Aorta (tissue), 5 donors: ENCODE measurements at regions not wholly inside any gene's neighbourhood (a gene's known extent, or its start where the extent isn't known, plus 50 kb on each side); places are given as distances from the start of the nearest gene placed in this dataset.

Experiments
- ATAC-seq: fragments of 200-7000 bp; cut with Tn5 transposase; one replicate; pipeline ENCODE4 v1.9.1; 2022; ENCODE audit warnings: moderate library complexity; ENCODE audit not compliant: low FRiP score
- DNase-seq, 2 donors: peaks; one replicate each; pipeline ENCODE4 v3.0.0-alpha.2; 2020
- H3K27ac ChIP-seq, 2 donors: one replicate each; pipeline ENCODE4 v1.5.1; 2013; ENCODE audit warnings: low read length in 2 of 2, mild to moderate bottlenecking in 2 of 2, moderate library complexity in 2 of 2, control low read depth in 1 of 2, inconsistent platforms in 1 of 2, low read depth in 1 of 2
- H3K27me3 ChIP-seq, 2 donors: one replicate each; pipeline ENCODE4 v1.6.1; 2013; ENCODE audit warnings: control low read depth in 1 of 2, low read length in 1 of 2, mild to moderate bottlenecking in 1 of 2, moderate library complexity in 1 of 2; ENCODE audit not compliant: insufficient read depth in 2 of 2, control insufficient read depth in 1 of 2
- H3K36me3 ChIP-seq, 2 donors: one replicate each; pipeline ENCODE4 v1.6.1; 2013; ENCODE audit warnings: control low read depth in 1 of 2, low read length in 1 of 2, mild to moderate bottlenecking in 1 of 2; ENCODE audit not compliant: insufficient read depth in 2 of 2, control insufficient read depth in 1 of 2
- H3K4me1 ChIP-seq, 2 donors: one replicate each; pipeline ENCODE4 v1.6.1; 2013; ENCODE audit warnings: low read length in 2 of 2, control low read depth in 1 of 2, mild to moderate bottlenecking in 1 of 2, moderate library complexity in 1 of 2; ENCODE audit not compliant: insufficient read depth in 2 of 2, control insufficient read depth in 1 of 2
- H3K4me3 ChIP-seq, 2 donors: one replicate each; pipeline ENCODE4 v1.5.1; 2013; ENCODE audit warnings: low read length in 2 of 2, control low read depth in 1 of 2, mild to moderate bottlenecking in 1 of 2
- H3K9me3 ChIP-seq: one replicate; pipeline ENCODE4 v1.6.1; 2013; ENCODE audit warnings: mild to moderate bottlenecking, low read length; ENCODE audit not compliant: control insufficient read depth
- WGBS, 2 donors: extraction: QIAGEN DNeasy Blood & Tissue Kit; methylation state at CpG; one replicate each; pipeline ENCODE4 v1.1.7; 2013; 5-methylcytosine and 5-hydroxymethylcytosine counted together
- intact Hi-C, 2 donors: fragments of 100-400 bp; cut with DNase I; formaldehyde crosslinking; loops; one replicate each; pipeline versions ENCODE4 v1.14.2 to v1.15.0; 2022
- donor health status: healthy with polysubstance abuse.
- donor health status: Bipolar disorder and iron deficiency.
- donor health status: DM: no; HTN: no; CAD: no.
- donor health status: DM: no; HTN: no; CAD: no.
- donor health status: DM: yes; HTN: yes; CAD: no.

DNA sequence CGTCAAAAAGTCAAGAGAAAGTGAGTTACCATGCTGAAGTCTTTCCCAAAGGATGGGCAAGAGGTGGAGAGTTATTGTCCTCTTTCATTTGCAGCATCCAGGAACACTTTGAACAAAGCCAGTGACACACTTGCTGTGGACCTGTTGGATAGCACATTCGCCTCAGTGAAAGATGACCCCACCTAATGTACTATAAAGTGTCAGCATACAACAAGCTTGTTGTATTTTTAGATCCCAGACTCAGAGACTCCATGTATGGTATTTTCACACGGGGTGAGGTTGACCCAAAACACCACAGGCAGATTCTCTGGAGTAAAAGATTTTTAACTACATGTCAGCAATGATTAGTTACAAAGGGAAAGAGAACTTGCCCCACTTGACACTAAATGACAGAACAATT is 273.8 kb downstream of the PTBP2 start:
- Histone ChIP-seq H3K4me1 (no peaks in the 10 kb centered on the region), H3K36me3 (no peaks in the 10 kb centered on the region), H3K4me3 (no peak overlapping the region), H3K27ac (no peak overlapping the region), H3K27me3 (no peaks in the 10 kb centered on the region), H3K9me3 (no peaks in the 10 kb centered on the region)
- no peak for ATAC-seq
- WGBS, 2 donors: 56 to 67% methylated on average over 3 of the region's 3 CpGs
- no peak for DNase-seq
- intact Hi-C loops: no loop called here

DNA sequence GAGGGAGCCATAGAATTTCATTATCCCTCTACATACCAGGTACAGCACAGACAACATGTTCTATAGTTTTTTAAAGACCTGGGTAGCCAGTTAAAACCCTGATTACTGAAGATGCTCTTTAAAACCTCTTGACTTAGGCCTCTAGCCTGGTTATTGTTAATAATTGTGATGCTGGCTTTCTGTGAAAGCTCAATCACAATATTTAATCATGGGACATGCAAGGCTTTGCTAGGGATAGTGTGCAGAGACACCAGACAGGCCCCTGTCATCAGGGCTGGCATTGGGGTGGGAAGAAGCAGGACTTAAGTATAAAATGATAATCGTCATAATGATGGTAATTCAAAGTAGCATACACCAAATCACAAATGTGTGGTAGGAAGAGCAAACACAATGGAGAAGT is 274.4 kb downstream of the PTBP2 start:
- Histone ChIP-seq H3K36me3 (no peaks in the 10 kb centered on the region), H3K9me3 (no peaks in the 10 kb centered on the region), H3K27me3 (no peaks in the 10 kb centered on the region), H3K27ac (no peak overlapping the region), H3K4me1 (no peaks in the 10 kb centered on the region), H3K4me3 (no peak overlapping the region)
- no peak for ATAC-seq
- WGBS, 2 donors: 85 to 92% methylated on average over 1 of the region's 1 CpG
- no peak for DNase-seq
- intact Hi-C loops: no loop called here

DNA sequence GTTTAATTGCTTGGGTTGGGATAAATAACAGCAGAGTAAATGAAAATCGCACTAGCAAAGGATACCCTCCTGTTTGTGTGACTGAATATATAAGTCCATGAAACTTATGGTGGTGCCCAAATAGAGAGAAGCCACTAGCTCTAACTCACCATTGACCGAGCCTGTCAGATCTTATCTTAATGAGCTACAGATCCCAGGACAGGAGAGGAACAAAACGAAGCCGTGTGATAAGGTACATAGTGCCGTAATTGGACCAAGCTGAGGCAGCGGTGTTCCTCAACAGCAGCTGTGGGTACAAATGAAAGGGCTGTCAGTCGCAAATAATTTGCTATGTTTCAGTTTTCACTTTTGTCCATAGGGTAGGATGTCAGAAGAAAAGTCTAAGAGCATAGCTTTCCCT is 276.1 kb downstream of the PTBP2 start:
- 81 to 84% methylated on average over 7 of the region's 7 CpGs for WGBS, 2 donors
- ATAC-seq: no peak
- intact Hi-C loops: no loop called here

DNA sequence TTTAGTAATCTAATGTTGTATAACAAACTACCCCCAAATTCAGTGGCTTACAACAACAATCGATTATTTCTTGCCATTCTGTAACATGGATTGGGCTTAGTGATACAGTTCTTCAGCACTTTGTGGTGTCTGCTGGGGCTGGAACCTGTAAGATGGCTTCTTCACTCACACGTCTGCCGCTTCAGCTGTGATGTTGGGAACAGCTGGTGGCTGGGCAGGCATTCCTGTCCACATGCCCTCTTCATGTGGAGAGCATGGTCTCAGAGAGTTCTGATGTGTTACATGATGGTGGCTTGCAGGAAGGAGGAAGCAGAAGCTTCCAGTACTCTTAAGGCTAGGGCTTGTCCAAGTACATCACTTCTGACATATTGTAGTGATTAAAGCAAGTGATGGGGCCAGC is 276.9 kb downstream of the PTBP2 start:
- Histone ChIP-seq H3K9me3 (no peaks in the 10 kb centered on the region), H3K4me3 (no peak overlapping the region), H3K36me3 (no peaks in the 10 kb centered on the region), H3K27ac (no peak overlapping the region), H3K4me1 (no peaks in the 10 kb centered on the region), H3K27me3 (no peaks in the 10 kb centered on the region)
- DNase-seq (no peak), ATAC-seq (no peak)
- 95 to 97% methylated on average over 3 of the region's 3 CpGs for WGBS, 2 donors
- intact Hi-C loops: no loop called here

More for the DNA sequence above, 276.1 kb downstream of the PTBP2 start:
- no peak overlapping the region for H3K27ac ChIP-seq
- H3K9me3 ChIP-seq: no peaks in the 10 kb centered on the region
- no peak overlapping the region for H3K4me3 ChIP-seq
- no peak for DNase-seq
- no peaks in the 10 kb centered on the region for H3K36me3 ChIP-seq
- H3K27me3 ChIP-seq: no peaks in the 10 kb centered on the region
- H3K4me1 ChIP-seq: no peaks in the 10 kb centered on the region

- Histone ChIP-seq H3K36me3 (no peaks in the 10 kb centered on the region), H3K9me3 (no peaks in the 10 kb centered on the region), H3K27me3 (no peaks in the 10 kb centered on the region), H3K27ac (no peak overlapping the region), H3K4me1 (no peaks in the 10 kb centered on the region), H3K4me3 (no peak overlapping the region)
- intact Hi-C loops: no loop called here
- DNase-seq (no peak), ATAC-seq (no peak)
- WGBS, 2 donors: 94 to 97% methylated on average over 2 of the region's 2 CpGs
Measured at GRCh38 chr1:96999191-96999590, 277.6 kb downstream of the PTBP2 start.

DNA sequence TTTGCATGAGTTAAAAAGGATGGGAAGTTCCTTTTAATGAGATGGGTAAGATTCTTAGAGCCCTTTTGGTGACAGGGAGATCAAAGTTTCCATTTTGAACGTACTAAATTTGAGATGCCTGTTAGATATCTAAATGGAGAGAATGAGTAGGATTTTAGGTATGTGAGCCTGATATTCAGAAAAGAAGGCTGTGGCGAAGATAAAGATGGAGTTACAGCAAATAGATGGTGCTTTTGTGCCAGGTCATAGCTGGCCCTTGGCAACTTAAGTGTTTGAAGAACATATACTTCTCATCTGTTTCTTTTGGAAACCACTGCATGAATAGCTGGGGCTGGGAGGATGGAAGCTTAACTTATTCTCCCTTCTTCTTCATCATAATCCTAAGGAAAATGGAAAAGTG is 282.5 kb downstream of the PTBP2 start:
- WGBS, 2 donors: 10 to 21% methylated on average over 2 of the region's 2 CpGs
- no peak for ATAC-seq
- intact Hi-C loops: no loop called here

GRCh38 chr1:97004743-97005142 is 283.2 kb downstream of the PTBP2 start:
- intact Hi-C loops: no loop called here
- Histone ChIP-seq H3K4me1 (peaks cover 0 to 3% of the 10 kb centered on the region in 2 donors), H3K4me3 (no peak overlapping the region), H3K27ac (no peak overlapping the region), H3K36me3 (no peaks in the 10 kb centered on the region), H3K27me3 (no peaks in the 10 kb centered on the region), H3K9me3 (no peaks in the 10 kb centered on the region)
- no peak for ATAC-seq
- DNase-seq: no peak
- WGBS, 2 donors: 97% methylated on average over 4 of the region's 4 CpGs

More for the DNA sequence above, 282.5 kb downstream of the PTBP2 start:
- H3K27ac ChIP-seq: no peak overlapping the region
- H3K27me3 ChIP-seq: no peaks in the 10 kb centered on the region
- no peak overlapping the region for H3K4me3 ChIP-seq
- H3K9me3 ChIP-seq: no peaks in the 10 kb centered on the region
- H3K4me1 ChIP-seq: peaks cover 0 to 3% of the 10 kb centered on the region in 2 donors
- H3K36me3 ChIP-seq: no peaks in the 10 kb centered on the region
- no peak for DNase-seq

GRCh38 chr1:97006044-97006661 is 284.6 kb downstream of the PTBP2 start:
- no peak for ATAC-seq

DNA sequence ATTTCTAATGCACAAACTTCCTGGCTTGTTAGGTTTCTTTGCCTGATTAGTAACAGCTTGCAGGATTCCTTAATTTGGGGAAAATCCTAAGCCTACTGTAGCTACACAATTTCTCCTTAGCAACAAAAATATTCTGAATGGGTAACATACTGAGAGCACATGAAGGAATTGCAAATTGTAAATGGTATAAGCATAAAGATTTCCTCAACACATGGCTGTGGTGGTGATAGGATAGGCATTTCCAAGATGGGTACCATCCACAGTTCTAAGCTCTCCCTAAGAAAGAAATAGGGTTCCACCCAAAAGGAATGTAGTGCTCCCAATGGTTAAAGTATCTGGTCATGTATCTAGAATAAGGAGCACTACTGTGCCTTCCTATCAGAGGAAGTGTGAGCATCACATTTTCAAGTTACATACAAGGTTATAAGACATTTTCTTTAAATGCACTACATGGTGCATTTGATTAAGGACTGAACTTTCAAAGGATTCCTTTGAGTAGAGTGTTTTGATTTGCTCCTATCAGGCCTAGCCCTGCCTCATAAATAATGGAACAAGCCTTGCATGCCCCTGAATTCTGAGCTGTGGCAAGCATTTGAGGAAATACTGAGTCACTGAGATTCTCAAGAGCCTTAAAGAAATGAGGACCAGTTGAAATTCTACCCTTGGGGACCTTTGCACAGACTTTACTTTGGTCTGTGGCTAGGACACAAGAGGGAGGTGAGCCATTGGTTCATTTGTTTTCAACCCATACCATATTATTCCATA is 286.4 kb downstream of the PTBP2 start:
- Histone ChIP-seq H3K27ac (no peak overlapping the region), H3K4me3 (no peak overlapping the region), H3K9me3 (no peaks in the 10 kb centered on the region), H3K36me3 (no peaks in the 10 kb centered on the region), H3K4me1 (peaks cover 0 to 3% of the 10 kb centered on the region in 2 donors), H3K27me3 (no peaks in the 10 kb centered on the region)
- intact Hi-C loops: no loop called here
- DNase-seq: no peak
- ATAC-seq: no peak

More at GRCh38 chr1:97006044-97006661, 284.6 kb downstream of the PTBP2 start:
- intact Hi-C loops: no loop called here
- H3K4me1 ChIP-seq: peaks cover 0 to 3% of the 10 kb centered on the region in 2 donors
- peak in 1 of 2 donors; percentile 59 for DNase-seq
- H3K9me3 ChIP-seq: no peaks in the 10 kb centered on the region
- no peaks in the 10 kb centered on the region for H3K27me3 ChIP-seq
- no peaks in the 10 kb centered on the region for H3K36me3 ChIP-seq
- no peak overlapping the region for H3K27ac ChIP-seq
- 41 to 43% methylated on average over 7 of the region's 7 CpGs for WGBS, 2 donors
- H3K4me3 ChIP-seq: no peak overlapping the region
